ENCODE measurements at regions not wholly inside any gene's neighbourhood (a gene's known extent, or its start where the extent isn't known, plus 50 kb on each side); places are given as distances from the start of the nearest gene placed in this dataset.

DNA sequence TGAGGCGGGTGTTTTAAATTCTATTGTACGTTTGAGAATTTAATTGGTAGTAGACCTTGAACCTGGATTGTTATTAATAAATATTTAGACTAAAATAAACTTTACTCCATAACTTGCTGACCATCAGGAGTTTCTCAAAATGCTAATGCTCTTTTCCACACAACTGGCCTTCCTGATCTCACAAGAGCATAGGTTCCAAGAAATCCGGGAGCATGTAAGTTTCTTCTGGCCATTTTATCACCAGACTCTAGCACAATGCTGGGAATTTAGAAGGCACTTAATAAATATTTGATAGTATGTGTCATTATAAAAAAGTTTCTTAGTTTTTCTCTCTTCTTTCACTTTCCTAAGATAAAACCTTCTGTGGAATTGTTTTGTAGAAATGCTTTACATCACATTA is 2047.1 kb downstream of the SUCLG1 start:
- DNase-seq (ENCODE audit: low read depth, low spot score): no peak
- no peak overlapping the region for H3K9ac ChIP-seq (ENCODE audit: control insufficient read depth, insufficient read depth, low read length)
- H2AFZ ChIP-seq (ENCODE audit: control insufficient read depth, low read depth, low read length): no peak overlapping the region
- WGBS (ENCODE audit: insufficient coverage, insufficient replicate concordance, low lambda C conversion rate, missing lambda C conversion rate): 6% methylated on average over 3 of the region's 3 CpGs
- no peak overlapping the region for H3K4me2 ChIP-seq (ENCODE audit: control insufficient read depth, insufficient read depth)
- ChIA-PET SMC1A (ENCODE audit: uncharacterized antibody, unreplicated experiment) (no interaction called here), POLR2A (no interaction called here), RAD21 (ENCODE audit: unreplicated experiment) (no interaction called here), CTCF (no interaction called here)
- no peak for ATAC-seq
- no peak overlapping the region for H3K4me3 ChIP-seq
- no peaks in the 10 kb centered on the region for H3K36me3 ChIP-seq (ENCODE audit: control insufficient read depth in 2 of 2, insufficient read depth in 2 of 2, low read length in 1 of 2)
- no peaks in the 10 kb centered on the region for H4K20me1 ChIP-seq (ENCODE audit: control insufficient read depth, insufficient read depth)
- no peaks in the 10 kb centered on the region for H3K4me1 ChIP-seq (ENCODE audit: control insufficient read depth, insufficient read depth, low read length)
- H3K27me3 ChIP-seq (replicated peaks in 1 of 2; ENCODE audit: control insufficient read depth in 2 of 2, insufficient read depth in 2 of 2, low read length in 1 of 2): no peaks in the 10 kb centered on the region
- intact Hi-C loops (cut with micrococcal nuclease; ENCODE audit: unreplicated experiment): no loop called here
- TF ChIP-seq BHLHE40 (IDR thresholded peaks at IDR 0.05; ENCODE audit: borderline replicate concordance in 1 of 2, low read depth in 2 of 2, low read length in 1 of 2) (no peak), DPF2 (IDR thresholded peaks at IDR 0.05) (no peak), EP300 (IDR thresholded peaks at IDR 0.05; ENCODE audit: borderline replicate concordance in 1 of 2, control insufficient read depth in 1 of 2, low read depth in 2 of 2, low read length in 2 of 2) (no peak), SUPT20H (IDR thresholded peaks at IDR 0.05; ENCODE audit: borderline replicate concordance, control insufficient read depth, low read depth, low read length) (no peak), ELK1 (IDR thresholded peaks at IDR 0.05; ENCODE audit: low read depth, low read length) (no peak), GABPA (IDR thresholded peaks at IDR 0.05; ENCODE audit: low read depth) (no peak), HDAC6 (IDR thresholded peaks at IDR 0.05; ENCODE audit: unreplicated experiment) (no peak), TARDBP (IDR thresholded peaks at IDR 0.05; ENCODE audit: borderline replicate concordance) (no peak), ZNF217 (IDR thresholded peaks at IDR 0.05) (no peak), RBBP5 (conservative IDR thresholded peaks at IDR 0.05) (no peak), HDGF (IDR thresholded peaks at IDR 0.05) (no peak), MYB (IDR thresholded peaks at IDR 0.05; ENCODE audit: borderline replicate concordance, low read depth, low read length) (no peak), PAX8 (IDR thresholded peaks at IDR 0.05) (no peak), SMAD1 (IDR thresholded peaks at IDR 0.05; ENCODE audit: low read depth, partially characterized antibody) (no peak), POU2F2 (IDR thresholded peaks at IDR 0.05; ENCODE audit: borderline replicate concordance, low read depth, low read length) (no peak), LARP7 (IDR thresholded peaks at IDR 0.05) (no peak)
- in situ Hi-C loops (cut with MboI): no loop called here
- H3K27ac ChIP-seq (ENCODE audit: control insufficient read depth, insufficient read depth): no peak overlapping the region
- no peaks in the 10 kb centered on the region for H3K79me2 ChIP-seq (ENCODE audit: control insufficient read depth, insufficient read depth, low read length)
- no peaks in the 10 kb centered on the region for H3K9me3 ChIP-seq (replicated peaks; ENCODE audit: control insufficient read depth, insufficient read depth, low read length)
- no peak for FAIRE-seq
- no TSS peak for BruUV-seq (replicated peaks)
